B cell (primary cell): ENCODE measurements at regions not wholly inside any gene's neighbourhood (a gene's known extent, or its start where the extent isn't known, plus 50 kb on each side); places are given as distances from the start of the nearest gene placed in this dataset.

Source experiments
- ATAC-seq: fragments of 200-7000 bp; cut with Tn5 transposase; one replicate; pipeline ENCODE4 v1.10.0; 2021; ENCODE audit warnings: low read depth, mild to moderate bottlenecking, moderate number of reproducible peaks, moderate library complexity
- CTCF ChIA-PET: fragments of 350-600 bp; sonication (Branson Sonifier 250); formaldehyde crosslinking; loops from one replicate; lab custom pipeline; 2021; ENCODE audit warnings: antibody characterized with exemption, inconsistent platforms; lab: Charles Lee
- POLR2A ChIA-PET: fragments of 350-600 bp; sonication (Branson Sonifier 250); formaldehyde crosslinking; loops from one replicate; lab custom pipeline; 2021; ENCODE audit warnings: antibody characterized with exemption; lab: Charles Lee
- DNase-seq: peaks from one replicate; pipeline ENCODE4 v3.0.0; 2013
- H2AFZ ChIP-seq: 2 replicates; pipeline ENCODE4 v1.6.1; 2012; ENCODE audit warnings: mild to moderate bottlenecking, low read depth, low read length; ENCODE audit not compliant: insufficient read depth, poor library complexity, severe bottlenecking
- H3K27ac ChIP-seq, 2 donors: 1 replicate in 1 of 2; 2 replicates in 1 of 2; pipeline ENCODE4 v1.5.1; 2012 to 2013; ENCODE audit warnings: low read length in 2 of 2, mild to moderate bottlenecking in 2 of 2, moderate library complexity in 1 of 2
- H3K27me3 ChIP-seq, 4 experiments: fragments of 200-600 bp in 1 of 4; sonication (generic) in 1 of 4; replicated peaks in 1 of 4; 1 replicate in 2 of 4; 2 replicates in 2 of 4; pipeline versions ENCODE4 v1.6.1 to v1.7.0; 2013 to 2016; ENCODE audit warnings: low read length in 3 of 4, mild to moderate bottlenecking in 2 of 4, mixed read lengths in 1 of 4, moderate library complexity in 1 of 4; ENCODE audit not compliant: insufficient read depth in 4 of 4, control insufficient read depth in 3 of 4; ENCODE audit errors: control extremely low read depth in 1 of 4
- H3K36me3 ChIP-seq, 2 experiments: replicated peaks in 1 of 2; 1 replicate in 1 of 2; 2 replicates in 1 of 2; pipeline versions ENCODE4 v1.6.1 to v1.7.1; 2013; ENCODE audit warnings: low read length in 1 of 2; ENCODE audit not compliant: insufficient read depth in 2 of 2, control insufficient read depth in 1 of 2; ENCODE audit errors: control extremely low read depth in 1 of 2, extremely low read depth in 1 of 2
- H3K4me1 ChIP-seq, 2 donors: fragments of 200-600 bp in 1 of 2; sonication (generic) in 1 of 2; 1 replicate in 1 of 2; 2 replicates in 1 of 2; pipeline versions ENCODE4 v1.5.1 to v1.6.1; 2013 to 2017; ENCODE audit warnings: low read length in 2 of 2; ENCODE audit not compliant: control insufficient read depth in 2 of 2, insufficient read depth in 2 of 2
- H3K4me2 ChIP-seq: replicated peaks from 2 replicates; pipeline ENCODE3; 2012; ENCODE audit warnings: mild to moderate bottlenecking, low read depth, low read length; ENCODE audit not compliant: poor library complexity, severe bottlenecking
- H3K4me3 ChIP-seq, 5 experiments: fragments of 200-600 bp in 1 of 5; sonication (generic) in 1 of 5; 1 replicate in 3 of 5; 2 replicates in 2 of 5; pipeline versions ENCODE4 v1.5.1 to v1.7.0; 2011 to 2016; ENCODE audit warnings: low read length in 4 of 5, mild to moderate bottlenecking in 4 of 5, low read depth in 2 of 5, control low read depth in 1 of 5, moderate library complexity in 1 of 5; ENCODE audit not compliant: insufficient read depth in 1 of 5; ENCODE audit errors: control extremely low read depth in 1 of 5, extremely low read depth in 1 of 5
- H3K79me2 ChIP-seq: fragments of 200-600 bp; sonication (generic); one replicate; pipeline ENCODE4 v1.6.0; 2016; ENCODE audit warnings: low read length; ENCODE audit not compliant: control insufficient read depth, insufficient read depth
- H3K9ac ChIP-seq: fragments of 200-600 bp; sonication (generic); 2 replicates; pipeline ENCODE4 v1.6.1; 2017; ENCODE audit warnings: mild to moderate bottlenecking, low read length, moderate library complexity
- H3K9me3 ChIP-seq, 3 donors: one replicate each; pipeline versions ENCODE4 v1.6.1 to v1.7.1; 2013; ENCODE audit warnings: low read length in 2 of 3; ENCODE audit not compliant: control insufficient read depth in 2 of 3, insufficient read depth in 1 of 3; ENCODE audit errors: control extremely low read depth in 1 of 3
- H4K20me1 ChIP-seq: 2 replicates; pipeline ENCODE4 v1.6.0; 2012; ENCODE audit warnings: mild to moderate bottlenecking, low read length; ENCODE audit not compliant: insufficient read depth, control insufficient read depth, poor library complexity, severe bottlenecking
- H3K27ac Mint-ChIP-seq: one replicate; pipeline ENCODE4 v1.8.0; 2021; ENCODE audit warnings: mixed read lengths
- H3K27me3 Mint-ChIP-seq: one replicate; pipeline ENCODE4 v1.8.0; 2021; ENCODE audit warnings: mixed read lengths
- H3K4me1 Mint-ChIP-seq: one replicate; pipeline ENCODE4 v1.8.0; 2021; ENCODE audit warnings: mixed read lengths
- H3K4me3 Mint-ChIP-seq: one replicate; pipeline ENCODE4 v1.8.0; 2021; ENCODE audit warnings: mixed read lengths
- H3K9me3 Mint-ChIP-seq: one replicate; pipeline ENCODE4 v1.8.0; 2022; ENCODE audit warnings: mixed read lengths; ENCODE audit not compliant: insufficient read depth
- EZH2 ChIP-seq: IDR thresholded peaks from 2 replicates; pipeline ENCODE4 v1.6.1; 2012; ENCODE audit warnings: borderline replicate concordance, low read depth, mild to moderate bottlenecking, moderate library complexity, low read length; ENCODE audit not compliant: insufficient read depth, poor library complexity, severe bottlenecking
- whole genome bisulfite sequencing: methylation state at CpG from one replicate; pipeline ENCODE4 v1.1.5; 2013; ENCODE audit warnings: missing lambda C conversion rate; ENCODE audit not compliant: insufficient coverage; 5-methylcytosine and 5-hydroxymethylcytosine counted together
- intact Hi-C: fragments of 100-400 bp; cut with micrococcal nuclease; formaldehyde crosslinking; loops from one replicate; pipeline ENCODE4 v1.10.0; 2022
- TF ChIP-seq, protein P1 (sequence below): fragments of 200-600 bp; IDR thresholded peaks from one replicate; pipeline ENCODE4 v1.8.0; 2022; ENCODE audit warnings: antibody characterized with exemption, mild to moderate bottlenecking

DNA sequence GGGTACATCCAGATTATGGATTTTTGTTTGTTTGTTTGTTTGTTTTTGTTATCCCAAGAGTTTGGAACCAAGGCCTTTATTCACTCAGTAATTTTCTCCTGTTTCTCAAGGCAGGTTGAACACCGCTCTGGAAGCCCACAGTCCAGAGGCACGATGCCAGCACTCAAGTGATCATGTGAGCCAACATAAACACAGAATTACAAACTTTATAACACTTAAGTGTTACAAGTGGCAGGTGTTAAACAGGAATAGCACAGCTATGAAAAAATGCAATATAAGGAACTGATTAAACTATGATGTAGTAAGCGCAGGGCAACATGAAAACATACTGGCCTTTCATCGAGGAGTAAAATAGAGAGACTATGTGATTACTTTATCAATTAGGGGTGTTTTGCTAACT, 1885.8 kb upstream of the SEL1L start:
- whole genome bisulfite sequencing: no CpG with 5 or more reads among the region's 4 CpGs
- intact Hi-C loops: no loop called here

DNA sequence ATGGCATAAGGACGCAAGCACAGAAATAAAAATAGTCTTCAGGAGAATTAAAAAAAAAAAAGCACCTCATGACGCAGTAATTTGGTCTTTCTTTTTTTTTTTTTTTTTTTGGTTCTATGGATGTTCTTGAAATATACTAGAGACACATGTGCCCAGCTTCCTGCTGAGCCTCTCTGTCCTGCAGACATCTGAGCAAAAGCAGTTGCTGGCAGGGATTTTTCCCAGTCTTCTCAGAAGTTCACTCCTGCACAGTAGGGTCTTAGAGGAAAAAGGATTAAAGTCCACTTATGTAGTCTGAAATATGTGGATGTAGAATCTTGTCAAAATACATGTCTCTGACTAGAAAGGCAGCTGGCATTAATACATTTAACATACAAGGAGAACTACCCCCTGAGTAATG, 1888.1 kb upstream of the SEL1L start:
- Histone ChIP-seq H3K4me1 (no peaks in the 10 kb centered on the region), H3K4me3 (no peak overlapping the region)

More for the DNA sequence above, 1885.8 kb upstream of the SEL1L start:
- Mint-ChIP-seq H3K27ac (no peak overlapping the region), H3K9me3 (peaks cover 2% of the 10 kb centered on the region), H3K4me1 (no peaks in the 10 kb centered on the region), H3K4me3 (no peak overlapping the region), H3K27me3 (no peaks in the 10 kb centered on the region)
- ATAC-seq (no peak), DNase-seq (no peak)
- no peak overlapping the region for H2AFZ ChIP-seq
- ChIA-PET POLR2A (no interaction called here), CTCF (no interaction called here)
- no peaks in the 10 kb centered on the region for H3K4me1 ChIP-seq
- H3K4me3 ChIP-seq: no peak overlapping the region
- no peak for TF ChIP-seq EZH2
- TF ChIP-seq, protein P1, sequence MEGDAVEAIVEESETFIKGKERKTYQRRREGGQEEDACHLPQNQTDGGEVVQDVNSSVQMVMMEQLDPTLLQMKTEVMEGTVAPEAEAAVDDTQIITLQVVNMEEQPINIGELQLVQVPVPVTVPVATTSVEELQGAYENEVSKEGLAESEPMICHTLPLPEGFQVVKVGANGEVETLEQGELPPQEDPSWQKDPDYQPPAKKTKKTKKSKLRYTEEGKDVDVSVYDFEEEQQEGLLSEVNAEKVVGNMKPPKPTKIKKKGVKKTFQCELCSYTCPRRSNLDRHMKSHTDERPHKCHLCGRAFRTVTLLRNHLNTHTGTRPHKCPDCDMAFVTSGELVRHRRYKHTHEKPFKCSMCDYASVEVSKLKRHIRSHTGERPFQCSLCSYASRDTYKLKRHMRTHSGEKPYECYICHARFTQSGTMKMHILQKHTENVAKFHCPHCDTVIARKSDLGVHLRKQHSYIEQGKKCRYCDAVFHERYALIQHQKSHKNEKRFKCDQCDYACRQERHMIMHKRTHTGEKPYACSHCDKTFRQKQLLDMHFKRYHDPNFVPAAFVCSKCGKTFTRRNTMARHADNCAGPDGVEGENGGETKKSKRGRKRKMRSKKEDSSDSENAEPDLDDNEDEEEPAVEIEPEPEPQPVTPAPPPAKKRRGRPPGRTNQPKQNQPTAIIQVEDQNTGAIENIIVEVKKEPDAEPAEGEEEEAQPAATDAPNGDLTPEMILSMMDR: no peak
- no peaks in the 10 kb centered on the region for H3K36me3 ChIP-seq
- no peaks in the 10 kb centered on the region for H3K9me3 ChIP-seq
- H3K4me2 ChIP-seq: no peak overlapping the region
- no peaks in the 10 kb centered on the region for H3K27me3 ChIP-seq
- H4K20me1 ChIP-seq: no peaks in the 10 kb centered on the region
- H3K27ac ChIP-seq: no peak overlapping the region
- no peaks in the 10 kb centered on the region for H3K79me2 ChIP-seq
- H3K9ac ChIP-seq: no peak overlapping the region

More for the DNA sequence above, 1888.1 kb upstream of the SEL1L start:
- Histone ChIP-seq H3K9me3 (no peaks in the 10 kb centered on the region), H3K9ac (no peak overlapping the region), H4K20me1 (no peaks in the 10 kb centered on the region), H3K79me2 (no peaks in the 10 kb centered on the region), H3K36me3 (no peaks in the 10 kb centered on the region), H3K27me3 (no peaks in the 10 kb centered on the region), H3K27ac (no peak overlapping the region), H2AFZ (no peak overlapping the region), H3K4me2 (no peak overlapping the region)
- Mint-ChIP-seq H3K4me3 (no peak overlapping the region), H3K27me3 (no peaks in the 10 kb centered on the region), H3K4me1 (no peaks in the 10 kb centered on the region), H3K27ac (no peak overlapping the region), H3K9me3 (peaks cover 2% of the 10 kb centered on the region)
- POLR2A ChIA-PET: no interaction called here
- ATAC-seq (no peak), DNase-seq (no peak)
- CTCF ChIA-PET: no interaction called here
- TF ChIP-seq, protein P1: no peak
- no peak for TF ChIP-seq EZH2
- intact Hi-C loops: no loop called here
- no CpG with 5 or more reads among the region's 2 CpGs for WGBS
